B cell (primary cell): ENCODE measurements at regions not wholly inside any gene's neighbourhood (a gene's known extent, or its start where the extent isn't known, plus 50 kb on each side); places are given as distances from the start of the nearest gene placed in this dataset.

ENCODE experiments used
- ATAC-seq: fragments of 200-7000 bp; cut with Tn5 transposase; one replicate; pipeline ENCODE4 v1.10.0; 2021; ENCODE audit warnings: low read depth, mild to moderate bottlenecking, moderate number of reproducible peaks, moderate library complexity
- CTCF ChIA-PET: fragments of 350-600 bp; sonication (Branson Sonifier 250); formaldehyde crosslinking; loops from one replicate; lab custom pipeline; 2021; ENCODE audit warnings: antibody characterized with exemption, inconsistent platforms; lab: Charles Lee
- POLR2A ChIA-PET: fragments of 350-600 bp; sonication (Branson Sonifier 250); formaldehyde crosslinking; loops from one replicate; lab custom pipeline; 2021; ENCODE audit warnings: antibody characterized with exemption; lab: Charles Lee
- DNase-seq: peaks from one replicate; pipeline ENCODE4 v3.0.0; 2013
- H2AFZ ChIP-seq: 2 replicates; pipeline ENCODE4 v1.6.1; 2012; ENCODE audit warnings: mild to moderate bottlenecking, low read depth, low read length; ENCODE audit not compliant: insufficient read depth, poor library complexity, severe bottlenecking
- H3K27ac ChIP-seq, 2 donors: 1 replicate in 1 of 2; 2 replicates in 1 of 2; pipeline ENCODE4 v1.5.1; 2012 to 2013; ENCODE audit warnings: low read length in 2 of 2, mild to moderate bottlenecking in 2 of 2, moderate library complexity in 1 of 2
- H3K27me3 ChIP-seq, 4 experiments: fragments of 200-600 bp in 1 of 4; sonication (generic) in 1 of 4; replicated peaks in 1 of 4; 1 replicate in 2 of 4; 2 replicates in 2 of 4; pipeline versions ENCODE4 v1.6.1 to v1.7.0; 2013 to 2016; ENCODE audit warnings: low read length in 3 of 4, mild to moderate bottlenecking in 2 of 4, mixed read lengths in 1 of 4, moderate library complexity in 1 of 4; ENCODE audit not compliant: insufficient read depth in 4 of 4, control insufficient read depth in 3 of 4; ENCODE audit errors: control extremely low read depth in 1 of 4
- H3K36me3 ChIP-seq, 2 experiments: replicated peaks in 1 of 2; 1 replicate in 1 of 2; 2 replicates in 1 of 2; pipeline versions ENCODE4 v1.6.1 to v1.7.1; 2013; ENCODE audit warnings: low read length in 1 of 2; ENCODE audit not compliant: insufficient read depth in 2 of 2, control insufficient read depth in 1 of 2; ENCODE audit errors: control extremely low read depth in 1 of 2, extremely low read depth in 1 of 2
- H3K4me1 ChIP-seq, 2 donors: fragments of 200-600 bp in 1 of 2; sonication (generic) in 1 of 2; 1 replicate in 1 of 2; 2 replicates in 1 of 2; pipeline versions ENCODE4 v1.5.1 to v1.6.1; 2013 to 2017; ENCODE audit warnings: low read length in 2 of 2; ENCODE audit not compliant: control insufficient read depth in 2 of 2, insufficient read depth in 2 of 2
- H3K4me2 ChIP-seq: replicated peaks from 2 replicates; pipeline ENCODE3; 2012; ENCODE audit warnings: mild to moderate bottlenecking, low read depth, low read length; ENCODE audit not compliant: poor library complexity, severe bottlenecking
- H3K4me3 ChIP-seq, 5 experiments: fragments of 200-600 bp in 1 of 5; sonication (generic) in 1 of 5; 1 replicate in 3 of 5; 2 replicates in 2 of 5; pipeline versions ENCODE4 v1.5.1 to v1.7.0; 2011 to 2016; ENCODE audit warnings: low read length in 4 of 5, mild to moderate bottlenecking in 4 of 5, low read depth in 2 of 5, control low read depth in 1 of 5, moderate library complexity in 1 of 5; ENCODE audit not compliant: insufficient read depth in 1 of 5; ENCODE audit errors: control extremely low read depth in 1 of 5, extremely low read depth in 1 of 5
- H3K79me2 ChIP-seq: fragments of 200-600 bp; sonication (generic); one replicate; pipeline ENCODE4 v1.6.0; 2016; ENCODE audit warnings: low read length; ENCODE audit not compliant: control insufficient read depth, insufficient read depth
- H3K9ac ChIP-seq: fragments of 200-600 bp; sonication (generic); 2 replicates; pipeline ENCODE4 v1.6.1; 2017; ENCODE audit warnings: mild to moderate bottlenecking, low read length, moderate library complexity
- H3K9me3 ChIP-seq, 3 donors: one replicate each; pipeline versions ENCODE4 v1.6.1 to v1.7.1; 2013; ENCODE audit warnings: low read length in 2 of 3; ENCODE audit not compliant: control insufficient read depth in 2 of 3, insufficient read depth in 1 of 3; ENCODE audit errors: control extremely low read depth in 1 of 3
- H4K20me1 ChIP-seq: 2 replicates; pipeline ENCODE4 v1.6.0; 2012; ENCODE audit warnings: mild to moderate bottlenecking, low read length; ENCODE audit not compliant: insufficient read depth, control insufficient read depth, poor library complexity, severe bottlenecking
- H3K27ac Mint-ChIP-seq: one replicate; pipeline ENCODE4 v1.8.0; 2021; ENCODE audit warnings: mixed read lengths
- H3K27me3 Mint-ChIP-seq: one replicate; pipeline ENCODE4 v1.8.0; 2021; ENCODE audit warnings: mixed read lengths
- H3K4me1 Mint-ChIP-seq: one replicate; pipeline ENCODE4 v1.8.0; 2021; ENCODE audit warnings: mixed read lengths
- H3K4me3 Mint-ChIP-seq: one replicate; pipeline ENCODE4 v1.8.0; 2021; ENCODE audit warnings: mixed read lengths
- H3K9me3 Mint-ChIP-seq: one replicate; pipeline ENCODE4 v1.8.0; 2022; ENCODE audit warnings: mixed read lengths; ENCODE audit not compliant: insufficient read depth
- EZH2 ChIP-seq: IDR thresholded peaks from 2 replicates; pipeline ENCODE4 v1.6.1; 2012; ENCODE audit warnings: borderline replicate concordance, low read depth, mild to moderate bottlenecking, moderate library complexity, low read length; ENCODE audit not compliant: insufficient read depth, poor library complexity, severe bottlenecking
- WGBS: methylation state at CpG from one replicate; pipeline ENCODE4 v1.1.5; 2013; ENCODE audit warnings: missing lambda C conversion rate; ENCODE audit not compliant: insufficient coverage; 5-methylcytosine and 5-hydroxymethylcytosine counted together
- intact Hi-C: fragments of 100-400 bp; cut with micrococcal nuclease; formaldehyde crosslinking; loops from one replicate; pipeline ENCODE4 v1.10.0; 2022
- TF ChIP-seq, protein P1 (sequence below): fragments of 200-600 bp; IDR thresholded peaks from one replicate; pipeline ENCODE4 v1.8.0; 2022; ENCODE audit warnings: antibody characterized with exemption, mild to moderate bottlenecking

DNA sequence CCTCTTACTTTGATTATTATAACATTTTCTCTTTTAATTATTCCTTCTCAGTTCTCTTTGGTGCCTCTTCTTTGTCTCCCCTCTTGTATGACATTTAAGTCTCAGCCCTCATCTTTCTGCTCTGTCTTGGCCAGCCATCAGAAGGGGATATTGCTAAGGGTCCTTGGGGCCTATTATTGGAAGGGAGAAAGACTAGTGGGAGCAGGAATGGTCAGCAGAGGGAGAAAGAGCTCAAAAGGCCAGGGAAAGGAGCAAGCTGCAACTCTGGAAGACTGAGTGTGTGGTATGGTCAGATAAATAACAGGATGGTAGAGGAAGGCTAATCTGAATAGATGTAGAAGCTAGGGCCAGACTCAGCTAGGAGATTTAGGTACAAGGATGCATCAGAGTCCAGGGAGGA, 336.9 kb downstream of the TDRD3 start:
- intact Hi-C loops: no loop called here
- no peak for DNase-seq
- Histone ChIP-seq H3K4me1 (no peaks in the 10 kb centered on the region), H3K27ac (no peak overlapping the region), H3K4me2 (no peak overlapping the region), H3K27me3 (no peaks in the 10 kb centered on the region), H4K20me1 (no peaks in the 10 kb centered on the region), H2AFZ (no peak overlapping the region), H3K79me2 (no peaks in the 10 kb centered on the region), H3K36me3 (no peaks in the 10 kb centered on the region), H3K9ac (no peak overlapping the region), H3K4me3 (no peak overlapping the region), H3K9me3 (no peaks in the 10 kb centered on the region)
- POLR2A ChIA-PET: no interaction called here
- Mint-ChIP-seq H3K27ac (no peak overlapping the region), H3K9me3 (peaks cover 10% of the 10 kb centered on the region), H3K4me3 (no peak overlapping the region), H3K27me3 (no peaks in the 10 kb centered on the region), H3K4me1 (no peaks in the 10 kb centered on the region)
- ATAC-seq: no peak
- CTCF ChIA-PET: no interaction called here
- no peak for TF ChIP-seq EZH2
- TF ChIP-seq, protein P1, sequence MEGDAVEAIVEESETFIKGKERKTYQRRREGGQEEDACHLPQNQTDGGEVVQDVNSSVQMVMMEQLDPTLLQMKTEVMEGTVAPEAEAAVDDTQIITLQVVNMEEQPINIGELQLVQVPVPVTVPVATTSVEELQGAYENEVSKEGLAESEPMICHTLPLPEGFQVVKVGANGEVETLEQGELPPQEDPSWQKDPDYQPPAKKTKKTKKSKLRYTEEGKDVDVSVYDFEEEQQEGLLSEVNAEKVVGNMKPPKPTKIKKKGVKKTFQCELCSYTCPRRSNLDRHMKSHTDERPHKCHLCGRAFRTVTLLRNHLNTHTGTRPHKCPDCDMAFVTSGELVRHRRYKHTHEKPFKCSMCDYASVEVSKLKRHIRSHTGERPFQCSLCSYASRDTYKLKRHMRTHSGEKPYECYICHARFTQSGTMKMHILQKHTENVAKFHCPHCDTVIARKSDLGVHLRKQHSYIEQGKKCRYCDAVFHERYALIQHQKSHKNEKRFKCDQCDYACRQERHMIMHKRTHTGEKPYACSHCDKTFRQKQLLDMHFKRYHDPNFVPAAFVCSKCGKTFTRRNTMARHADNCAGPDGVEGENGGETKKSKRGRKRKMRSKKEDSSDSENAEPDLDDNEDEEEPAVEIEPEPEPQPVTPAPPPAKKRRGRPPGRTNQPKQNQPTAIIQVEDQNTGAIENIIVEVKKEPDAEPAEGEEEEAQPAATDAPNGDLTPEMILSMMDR: no peak

DNA sequence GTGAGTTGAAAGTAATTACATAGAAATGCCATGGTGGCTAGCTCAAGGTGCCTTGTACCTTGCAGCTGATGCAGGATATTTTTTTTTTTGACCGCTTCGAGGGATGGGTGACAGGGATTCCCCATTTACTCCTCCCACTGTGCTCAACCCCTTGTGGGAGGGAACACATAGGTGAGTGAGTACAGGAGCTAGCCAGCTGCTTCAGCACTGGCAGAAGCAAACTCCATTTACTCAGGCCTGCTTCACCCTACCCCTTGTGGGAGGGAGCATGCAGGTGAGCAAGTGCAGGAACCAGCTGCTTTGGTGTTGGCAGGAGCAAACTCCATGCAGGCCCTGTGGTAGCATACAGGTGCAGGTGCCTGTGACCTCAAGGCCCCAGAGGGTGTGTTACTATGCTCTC, 330.1 kb downstream of the TDRD3 start:
- intact Hi-C loops: no loop called here
- no peak overlapping the region for H3K9ac ChIP-seq
- H3K27me3 ChIP-seq: no peaks in the 10 kb centered on the region
- H3K36me3 ChIP-seq: no peaks in the 10 kb centered on the region
- no peak overlapping the region for H2AFZ ChIP-seq
- no peak overlapping the region for H3K27ac ChIP-seq
- Mint-ChIP-seq H3K27me3 (no peaks in the 10 kb centered on the region), H3K4me1 (no peaks in the 10 kb centered on the region), H3K9me3 (no peaks in the 10 kb centered on the region), H3K4me3 (no peak overlapping the region), H3K27ac (no peak overlapping the region)
- no peaks in the 10 kb centered on the region for H3K79me2 ChIP-seq
- H3K4me3 ChIP-seq: no peak overlapping the region
- no peaks in the 10 kb centered on the region for H4K20me1 ChIP-seq
- DNase-seq (no peak), ATAC-seq (no peak)
- CTCF ChIA-PET: no interaction called here
- H3K4me2 ChIP-seq: no peak overlapping the region
- TF ChIP-seq, protein P1: no peak
- no peak for TF ChIP-seq EZH2
- POLR2A ChIA-PET: no interaction called here
- no CpG with 5 or more reads among the region's 2 CpGs for WGBS
- H3K9me3 ChIP-seq: no peaks in the 10 kb centered on the region
- no peaks in the 10 kb centered on the region for H3K4me1 ChIP-seq
